Kidney epithelial cell (primary cell): ENCODE measurements at regions not wholly inside any gene's neighbourhood (a gene's known extent, or its start where the extent isn't known, plus 50 kb on each side); places are given as distances from the start of the nearest gene placed in this dataset.

ENCODE experiments used
- DNase-seq: peaks from one replicate; pipeline ENCODE4 v3.0.0-alpha.2; 2010; ENCODE audit warnings: low read depth
- H3K27me3 ChIP-seq: 2 replicates; pipeline ENCODE4 v1.6.0; 2011; ENCODE audit warnings: low read length; ENCODE audit not compliant: control insufficient read depth, insufficient read depth
- H3K36me3 ChIP-seq: 2 replicates; pipeline ENCODE4 v1.5.1; 2011; ENCODE audit warnings: low read length; ENCODE audit not compliant: control insufficient read depth, insufficient read depth
- H3K4me3 ChIP-seq: 2 replicates; pipeline ENCODE4 v1.5.1; 2011; ENCODE audit warnings: low read depth, mild to moderate bottlenecking, control low read depth, low read length
- CTCF ChIP-seq: IDR thresholded peaks from 2 replicates; pipeline ENCODE4 v1.5.1; 2011; ENCODE audit warnings: mild to moderate bottlenecking, moderate library complexity, low read length, control low read depth, inconsistent platforms; ENCODE audit not compliant: insufficient read depth, poor library complexity, severe bottlenecking

GRCh38 chr9:89778100-89779090 is 173.6 kb downstream of the GADD45G start:
- H3K4me3 ChIP-seq, result no peak overlapping the region
- DNase-seq, result no peak
- no peak for TF ChIP-seq CTCF
- H3K27me3 ChIP-seq, result peaks cover 13% of the 10 kb centered on the region
- H3K36me3 ChIP-seq, result no peaks in the 10 kb centered on the region

- Histone ChIP-seq H3K4me3 (no peak overlapping the region), H3K27me3 (peaks cover 13% of the 10 kb centered on the region), H3K36me3 (no peaks in the 10 kb centered on the region)
- DNase-seq, result no peak
- no peak for TF ChIP-seq CTCF
Measured at GRCh38 chr9:89779405-89780203, 174.8 kb downstream of the GADD45G start.

- no peak for DNase-seq
- Histone ChIP-seq H3K27me3 (peaks cover 13% of the 10 kb centered on the region), H3K36me3 (no peaks in the 10 kb centered on the region), H3K4me3 (no peak overlapping the region)
- TF ChIP-seq CTCF, result no peak
Measured at GRCh38 chr9:89780959-89781358, 176.1 kb downstream of the GADD45G start.

GRCh38 chr9:89781838-89782540 is 177.2 kb downstream of the GADD45G start:
- Histone ChIP-seq H3K4me3 (no peak overlapping the region), H3K27me3 (peaks cover 10% of the 10 kb centered on the region), H3K36me3 (no peaks in the 10 kb centered on the region)
- TF ChIP-seq CTCF, result no peak
- no peak for DNase-seq

GRCh38 chr9:89786655-89787054 is 181.8 kb downstream of the GADD45G start:
- DNase-seq, result no peak
- H3K36me3 ChIP-seq, result no peaks in the 10 kb centered on the region
- no peak for TF ChIP-seq CTCF

More at GRCh38 chr9:89786655-89787054, 181.8 kb downstream of the GADD45G start:
- H3K27me3 ChIP-seq, result peaks cover 3% of the 10 kb centered on the region
- H3K4me3 ChIP-seq, result no peak overlapping the region
